ENCODE measurements at regions not wholly inside any gene's neighbourhood (a gene's known extent, or its start where the extent isn't known, plus 50 kb on each side); places are given as distances from the start of the nearest gene placed in this dataset.

DNA sequence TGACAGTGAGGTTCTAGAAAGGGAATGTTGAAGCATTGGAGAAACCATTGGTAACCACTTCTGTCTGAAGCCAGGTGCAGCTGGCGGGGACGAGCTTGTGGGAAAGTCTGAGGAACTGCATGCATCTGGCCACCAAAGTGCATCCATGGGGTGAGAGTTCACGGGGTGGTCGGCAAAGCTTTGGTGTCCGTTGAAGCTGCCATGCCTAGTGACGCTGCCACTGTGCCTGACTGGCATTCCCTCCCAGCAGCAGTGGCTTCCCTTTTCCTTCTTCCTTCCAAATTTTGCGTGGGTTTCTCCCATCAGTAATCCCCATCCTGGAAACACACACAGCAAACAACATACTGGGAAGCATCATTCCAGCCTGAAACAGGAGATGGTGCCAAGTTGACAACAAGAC is 145.7 kb upstream of the ALDH1B1 start:
- H3K4me1 ChIP-seq (ENCODE audit: insufficient read depth, low read length), result no peaks in the 10 kb centered on the region
- H3K14ac ChIP-seq (ENCODE audit: insufficient read depth, low read length), result no peak overlapping the region
- no peak overlapping the region for H3K23ac ChIP-seq (ENCODE audit: insufficient read length, low read depth, low read length)
- no peak overlapping the region for H4K8ac ChIP-seq (replicated peaks; ENCODE audit: insufficient read length, low read depth, low read length)
- H4K5ac ChIP-seq (ENCODE audit: insufficient read length, low read depth, low read length), result no peak overlapping the region
- Mint-ChIP-seq H3K27me3 (ENCODE audit: low read depth) (peaks cover 78% of the 10 kb centered on the region), H3K9me3 (no peaks in the 10 kb centered on the region), H3K4me1 (peaks cover 0 to 4% of the 10 kb centered on the region in 2 experiments; a peak in 3 of 4 replicates), H3K36me3 (ENCODE audit: insufficient read depth in 1 of 3, low read depth in 3 of 3) (no peaks in the 10 kb centered on the region), H3K27ac (no peak overlapping the region), H3K4me3 (no peak overlapping the region)
- no peaks in the 10 kb centered on the region for H3K27me3 ChIP-seq (ENCODE audit: insufficient read depth, low read length)
- H3K27ac ChIP-seq (ENCODE audit: insufficient read length, low read depth, low read length), result no peak overlapping the region
- no peak overlapping the region for H3K4me2 ChIP-seq (ENCODE audit: insufficient read depth, insufficient read length, low read length)
- no peak overlapping the region for H3K9ac ChIP-seq (ENCODE audit: extremely low read depth, insufficient read length, low read length)
- DNase-seq, result no peak
- H2BK5ac ChIP-seq (ENCODE audit: insufficient read length, low read length), result no peak overlapping the region
- no peaks in the 10 kb centered on the region for H3K79me2 ChIP-seq (ENCODE audit: insufficient read depth, low read length)
- no peak overlapping the region for H2AFZ ChIP-seq (ENCODE audit: low read length)
- H3T11ph ChIP-seq (ENCODE audit: low read length), result no peak overlapping the region
- WGBS (ENCODE audit: extremely low coverage, insufficient read length, low lambda C conversion rate), result no CpG with 5 or more reads among the region's 7 CpGs
- no peak overlapping the region for H2AK5ac ChIP-seq (ENCODE audit: insufficient read length, low read length)
- H3K79me1 ChIP-seq (ENCODE audit: insufficient read depth, low read depth, low read length, poor library complexity, severe bottlenecking), result no peaks in the 10 kb centered on the region
- no peak overlapping the region for H3K4ac ChIP-seq (ENCODE audit: low read depth, low read length)
- no peak overlapping the region for H2BK20ac ChIP-seq (ENCODE audit: low read depth, low read length, poor library complexity, severe bottlenecking)
- no peak overlapping the region for H3K18ac ChIP-seq (ENCODE audit: insufficient read length, low read depth, low read length)
- H2BK120ac ChIP-seq (ENCODE audit: low read depth, low read length, poor library complexity, severe bottlenecking), result no peak overlapping the region
- no peaks in the 10 kb centered on the region for H4K20me1 ChIP-seq (ENCODE audit: control insufficient read depth, insufficient read depth, insufficient read length)
- H3K56ac ChIP-seq (ENCODE audit: insufficient read length, low read depth, low read length), result no peak overlapping the region
- H3K23me2 ChIP-seq (ENCODE audit: insufficient read length, low read depth, low read length, poor library complexity, severe bottlenecking), result no peaks in the 10 kb centered on the region
- H4K91ac ChIP-seq (ENCODE audit: insufficient read length, low read depth, low read length), result no peak overlapping the region
- no peaks in the 10 kb centered on the region for H3K9me3 ChIP-seq (ENCODE audit: control insufficient read depth, low read depth, low read length)
- no peak overlapping the region for H2BK15ac ChIP-seq (ENCODE audit: low read depth, low read length)
- TF ChIP-seq, protein P1, sequence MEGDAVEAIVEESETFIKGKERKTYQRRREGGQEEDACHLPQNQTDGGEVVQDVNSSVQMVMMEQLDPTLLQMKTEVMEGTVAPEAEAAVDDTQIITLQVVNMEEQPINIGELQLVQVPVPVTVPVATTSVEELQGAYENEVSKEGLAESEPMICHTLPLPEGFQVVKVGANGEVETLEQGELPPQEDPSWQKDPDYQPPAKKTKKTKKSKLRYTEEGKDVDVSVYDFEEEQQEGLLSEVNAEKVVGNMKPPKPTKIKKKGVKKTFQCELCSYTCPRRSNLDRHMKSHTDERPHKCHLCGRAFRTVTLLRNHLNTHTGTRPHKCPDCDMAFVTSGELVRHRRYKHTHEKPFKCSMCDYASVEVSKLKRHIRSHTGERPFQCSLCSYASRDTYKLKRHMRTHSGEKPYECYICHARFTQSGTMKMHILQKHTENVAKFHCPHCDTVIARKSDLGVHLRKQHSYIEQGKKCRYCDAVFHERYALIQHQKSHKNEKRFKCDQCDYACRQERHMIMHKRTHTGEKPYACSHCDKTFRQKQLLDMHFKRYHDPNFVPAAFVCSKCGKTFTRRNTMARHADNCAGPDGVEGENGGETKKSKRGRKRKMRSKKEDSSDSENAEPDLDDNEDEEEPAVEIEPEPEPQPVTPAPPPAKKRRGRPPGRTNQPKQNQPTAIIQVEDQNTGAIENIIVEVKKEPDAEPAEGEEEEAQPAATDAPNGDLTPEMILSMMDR (conservative IDR thresholded peaks at IDR 0.05), result no peak
- no peak overlapping the region for H2BK12ac ChIP-seq (ENCODE audit: insufficient read length, low read depth, low read length)

Measured in H9 (cell line).